Bronchial epithelial cell (primary cell): ENCODE measurements at regions not wholly inside any gene's neighbourhood (a gene's known extent, or its start where the extent isn't known, plus 50 kb on each side); places are given as distances from the start of the nearest gene placed in this dataset.

ENCODE experiments used
- DNase-seq: peaks from one replicate; pipeline ENCODE4 v3.0.0-alpha.2; 2010; ENCODE audit warnings: low read depth
- FAIRE-seq: peaks from 2 replicates; lab custom pipeline; 2011; peaks lifted over from hg19 to GRCh38; lab: Jason Lieb, UNC
- H3K27me3 ChIP-seq: 2 replicates; pipeline ENCODE4 v1.5.1; 2011; ENCODE audit warnings: low read length; ENCODE audit not compliant: control insufficient read depth, insufficient read depth
- H3K36me3 ChIP-seq: 2 replicates; pipeline ENCODE4 v1.5.1; 2011; ENCODE audit warnings: low read length; ENCODE audit not compliant: control insufficient read depth, insufficient read depth
- H3K4me3 ChIP-seq: 2 replicates; pipeline ENCODE4 v1.5.1; 2011; ENCODE audit warnings: mild to moderate bottlenecking, low read depth, low read length, control low read depth
- TF ChIP-seq, protein P1 (sequence below): IDR thresholded peaks from 2 replicates; pipeline ENCODE4 v1.5.1; 2011; ENCODE audit warnings: mild to moderate bottlenecking, moderate library complexity, low read length, control low read depth, inconsistent platforms; ENCODE audit not compliant: insufficient read depth, severe bottlenecking

DNA sequence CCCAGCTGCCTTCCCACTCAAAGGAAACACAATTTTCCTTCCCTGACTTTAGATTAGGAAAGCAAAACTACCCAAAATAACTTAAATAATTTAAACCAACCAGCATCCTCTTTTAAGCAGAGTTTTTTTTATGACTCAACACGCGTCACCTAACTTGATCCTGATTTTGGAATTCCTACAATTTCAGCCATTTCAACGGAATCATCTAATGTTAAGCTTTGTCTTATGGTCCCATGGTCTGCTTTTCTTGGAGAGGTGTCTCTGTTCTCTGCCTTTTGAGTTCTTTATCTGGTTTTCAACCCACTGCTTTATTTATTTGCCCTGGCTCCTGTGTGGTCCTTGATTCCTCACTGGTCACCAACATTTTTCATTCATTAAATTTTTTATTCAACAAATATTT is 219.2 kb upstream of the ARHGEF26 start:
- DNase-seq = no peak

DNA sequence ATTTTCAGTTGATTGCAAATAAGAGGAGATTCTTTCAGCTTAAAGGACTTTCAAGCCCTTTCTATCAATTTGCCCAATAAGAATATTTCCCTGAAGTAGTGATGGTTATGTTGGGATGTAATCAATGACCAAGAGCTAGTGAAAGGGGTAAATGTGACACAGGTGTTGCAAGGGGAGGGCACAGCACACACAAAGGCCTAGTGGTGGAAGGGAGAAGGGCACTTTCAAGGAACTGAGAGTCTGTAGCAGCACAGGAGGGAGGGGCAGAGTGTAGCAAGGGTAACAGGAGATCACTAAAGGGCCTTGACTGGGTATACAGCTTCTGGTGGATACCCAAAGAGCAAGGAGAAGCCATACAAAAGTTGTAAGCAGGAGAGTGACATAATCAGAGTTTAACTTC is 217.8 kb upstream of the ARHGEF26 start:
- Histone ChIP-seq H3K27me3 (no peaks in the 10 kb centered on the region), H3K4me3 (no peak overlapping the region), H3K36me3 (no peaks in the 10 kb centered on the region)
- TF ChIP-seq, protein P1, sequence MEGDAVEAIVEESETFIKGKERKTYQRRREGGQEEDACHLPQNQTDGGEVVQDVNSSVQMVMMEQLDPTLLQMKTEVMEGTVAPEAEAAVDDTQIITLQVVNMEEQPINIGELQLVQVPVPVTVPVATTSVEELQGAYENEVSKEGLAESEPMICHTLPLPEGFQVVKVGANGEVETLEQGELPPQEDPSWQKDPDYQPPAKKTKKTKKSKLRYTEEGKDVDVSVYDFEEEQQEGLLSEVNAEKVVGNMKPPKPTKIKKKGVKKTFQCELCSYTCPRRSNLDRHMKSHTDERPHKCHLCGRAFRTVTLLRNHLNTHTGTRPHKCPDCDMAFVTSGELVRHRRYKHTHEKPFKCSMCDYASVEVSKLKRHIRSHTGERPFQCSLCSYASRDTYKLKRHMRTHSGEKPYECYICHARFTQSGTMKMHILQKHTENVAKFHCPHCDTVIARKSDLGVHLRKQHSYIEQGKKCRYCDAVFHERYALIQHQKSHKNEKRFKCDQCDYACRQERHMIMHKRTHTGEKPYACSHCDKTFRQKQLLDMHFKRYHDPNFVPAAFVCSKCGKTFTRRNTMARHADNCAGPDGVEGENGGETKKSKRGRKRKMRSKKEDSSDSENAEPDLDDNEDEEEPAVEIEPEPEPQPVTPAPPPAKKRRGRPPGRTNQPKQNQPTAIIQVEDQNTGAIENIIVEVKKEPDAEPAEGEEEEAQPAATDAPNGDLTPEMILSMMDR = no peak
- no peak for DNase-seq
- no peak for FAIRE-seq

More for the DNA sequence above, 219.2 kb upstream of the ARHGEF26 start:
- no peaks in the 10 kb centered on the region for H3K36me3 ChIP-seq
- H3K4me3 ChIP-seq = no peak overlapping the region
- no peak for FAIRE-seq
- no peaks in the 10 kb centered on the region for H3K27me3 ChIP-seq
- TF ChIP-seq, protein P1 = no peak

DNA sequence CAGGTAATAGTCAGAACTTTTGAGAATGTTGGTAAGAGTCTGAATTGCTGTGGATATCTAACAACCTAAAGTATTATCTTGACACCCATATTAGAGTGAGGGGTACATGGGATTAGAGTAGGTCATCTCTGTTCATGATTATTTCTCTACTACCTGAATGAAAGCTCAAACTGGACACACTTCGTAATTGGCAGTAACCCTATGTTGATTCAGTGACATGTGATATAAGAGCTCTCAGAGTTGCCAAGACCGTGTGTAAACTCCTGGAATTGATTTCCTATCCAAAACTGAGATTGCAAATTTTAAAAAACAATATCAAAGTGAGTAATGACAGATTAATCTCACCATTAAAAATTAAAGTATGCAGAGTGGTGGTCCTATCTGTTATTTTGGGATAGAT is 214.8 kb upstream of the ARHGEF26 start:
- no peak for DNase-seq
- no peak overlapping the region for H3K4me3 ChIP-seq
- TF ChIP-seq, protein P1 = no peak
- no peaks in the 10 kb centered on the region for H3K27me3 ChIP-seq
- no peak for FAIRE-seq
- no peaks in the 10 kb centered on the region for H3K36me3 ChIP-seq

- Histone ChIP-seq H3K27me3 (no peaks in the 10 kb centered on the region), H3K36me3 (no peaks in the 10 kb centered on the region), H3K4me3 (no peak overlapping the region)
- no peak for DNase-seq
- no peak for FAIRE-seq
- TF ChIP-seq, protein P1 = no peak
These were observed 210.8 kb upstream of the ARHGEF26 start for GRCh38 chr3:153910387-153910786.

- Histone ChIP-seq H3K4me3 (no peak overlapping the region), H3K36me3 (no peaks in the 10 kb centered on the region), H3K27me3 (no peaks in the 10 kb centered on the region)
- no peak for DNase-seq
- TF ChIP-seq, protein P1 = no peak
- no peak for FAIRE-seq
These were observed 210.1 kb upstream of the ARHGEF26 start for GRCh38 chr3:153911116-153911515.

DNA sequence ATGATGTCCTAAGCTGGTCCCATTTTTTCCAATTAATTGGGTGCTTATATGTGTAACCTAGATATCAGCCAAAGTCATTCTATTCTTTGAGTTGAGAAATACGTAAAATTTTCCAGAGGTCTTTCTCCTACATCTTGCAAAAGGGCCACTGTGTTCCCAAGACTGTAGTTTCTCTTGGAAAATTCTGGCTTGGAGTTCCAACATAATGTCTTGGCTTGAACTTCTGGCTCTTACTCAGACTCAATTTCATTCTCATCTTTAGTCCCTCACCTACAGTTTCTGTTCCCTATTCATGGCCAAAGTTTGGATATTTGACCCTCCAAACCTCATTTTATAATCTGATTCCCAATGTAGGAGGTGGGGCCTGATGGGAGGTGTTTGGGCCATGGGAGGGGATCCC is 201.4 kb upstream of the ARHGEF26 start:
- no peaks in the 10 kb centered on the region for H3K36me3 ChIP-seq
- TF ChIP-seq, protein P1 = no peak
- H3K4me3 ChIP-seq = no peak overlapping the region
- FAIRE-seq = no peak
- DNase-seq = no peak
- no peaks in the 10 kb centered on the region for H3K27me3 ChIP-seq
